NCI-H345 (cell line): ENCODE measurements at regions not wholly inside any gene's neighbourhood (a gene's known extent, or its start where the extent isn't known, plus 50 kb on each side); places are given as distances from the start of the nearest gene placed in this dataset.
"Not testable (repeated sequence)": the region's sequence is repeated elsewhere in the genome, so short reads cannot be mapped to it uniquely, and the experiment has no call there.

Experiments used
- DNase-seq: peaks from one replicate; lab custom pipeline; 2025; lab: John Stamatoyannopoulos, UW

GRCh38 chr10:36556468-36556867 lies 568.9 kb upstream of the ANKRD30A start:
- no peak for DNase-seq

GRCh38 chr10:36555036-36555435 lies 570.4 kb upstream of the ANKRD30A start:
- DNase-seq, result no peak

- DNase-seq, result no peak
Observed at GRCh38 chr10:36547965-36548364, 577.4 kb upstream of the ANKRD30A start.

- DNase-seq, result no peak
Observed at GRCh38 chr10:36542493-36542892, 582.9 kb upstream of the ANKRD30A start.

- no peak for DNase-seq
Observed at GRCh38 chr10:36540611-36541010, 584.8 kb upstream of the ANKRD30A start.

- no peak for DNase-seq
Observed at GRCh38 chr10:36538953-36539586, 586.3 kb upstream of the ANKRD30A start.

GRCh38 chr10:36534471-36535002 lies 590.9 kb upstream of the ANKRD30A start:
- DNase-seq, result no peak

- no peak for DNase-seq
Observed at GRCh38 chr10:36533861-36534260, 591.5 kb upstream of the ANKRD30A start.

GRCh38 chr10:36533316-36533715 lies 592.1 kb upstream of the ANKRD30A start:
- no peak for DNase-seq

GRCh38 chr10:36531621-36532020 lies 593.8 kb upstream of the ANKRD30A start:
- DNase-seq, result no peak

GRCh38 chr10:36526033-36526432 lies 599.4 kb upstream of the ANKRD30A start:
- no peak for DNase-seq

GRCh38 chr10:36524126-36524525 lies 601.3 kb upstream of the ANKRD30A start:
- DNase-seq, result not testable (repeated sequence)

- no peak for DNase-seq
Observed at GRCh38 chr10:36519909-36520308, 605.5 kb upstream of the ANKRD30A start.

- DNase-seq, result no peak
Observed at GRCh38 chr10:36516281-36516680, 609.1 kb upstream of the ANKRD30A start.

GRCh38 chr10:36515319-36515718 lies 610.1 kb upstream of the ANKRD30A start:
- no peak for DNase-seq

- DNase-seq, result no peak
Observed at GRCh38 chr10:36507715-36508114, 617.7 kb upstream of the ANKRD30A start.

GRCh38 chr10:36506697-36507496 lies 618.5 kb upstream of the ANKRD30A start:
- DNase-seq, result no peak

GRCh38 chr10:36506261-36506660 lies 619.1 kb upstream of the ANKRD30A start:
- no peak for DNase-seq

- DNase-seq, result no peak
Observed at GRCh38 chr10:36504758-36505157, 620.6 kb upstream of the ANKRD30A start.

- DNase-seq, result no peak
Observed at GRCh38 chr10:36500266-36500665, 625.1 kb upstream of the ANKRD30A start.

GRCh38 chr10:36499693-36500092 lies 625.7 kb upstream of the ANKRD30A start:
- DNase-seq, result no peak

- no peak for DNase-seq
Observed at GRCh38 chr10:36496758-36497157, 628.6 kb upstream of the ANKRD30A start.

- no peak for DNase-seq
Observed at GRCh38 chr10:36494371-36494770, 631.0 kb upstream of the ANKRD30A start.
